DND-41 (cell line): ENCODE measurements at regions not wholly inside any gene's neighbourhood (a gene's known extent, or its start where the extent isn't known, plus 50 kb on each side); places are given as distances from the start of the nearest gene placed in this dataset.

Experiments
- CTCF ChIP-seq: IDR thresholded peaks from 2 replicates; pipeline ENCODE4 v1.5.1; 2012; ENCODE audit warnings: borderline replicate concordance, low read length, moderate library complexity, mild to moderate bottlenecking; ENCODE audit not compliant: poor library complexity, severe bottlenecking; ENCODE audit errors: extremely low read depth
- EZH2 ChIP-seq: IDR thresholded peaks from 3 replicates; pipeline ENCODE4 v1.6.1; 2012; ENCODE audit warnings: borderline replicate concordance, low read depth, mild to moderate bottlenecking, moderate library complexity, low read length, inconsistent platforms; ENCODE audit not compliant: severe bottlenecking

GRCh38 chrY:7803737-7804136 lies 892.2 kb upstream of the AMELY start:
- TF ChIP-seq CTCF (no peak), EZH2 (no peak)
